Esophagus muscularis mucosa (tissue), 4 donors: ENCODE measurements at regions not wholly inside any gene's neighbourhood (a gene's known extent, or its start where the extent isn't known, plus 50 kb on each side); places are given as distances from the start of the nearest gene placed in this dataset.

Source experiments
- CTCF ChIP-seq, 3 experiments: fragments of 200-600 bp in 2 of 3; fragments of 450-650 bp in 1 of 3; sonication (generic) in 2 of 3; IDR thresholded peaks; one replicate each; pipeline ENCODE4 v1.5.1; 2017 to 2019; ENCODE audit warnings: antibody characterized with exemption in 3 of 3, mild to moderate bottlenecking in 2 of 3, moderate library complexity in 1 of 3
- EP300 ChIP-seq: sonication (generic); formaldehyde crosslinking; IDR thresholded peaks from one replicate; pipeline ENCODE4 v1.6.1; 2017; ENCODE audit warnings: antibody characterized with exemption
- POLR2A ChIP-seq: fragments of 450-650 bp; IDR thresholded peaks from one replicate; pipeline ENCODE4 v1.6.1; 2017; ENCODE audit warnings: antibody characterized with exemption, moderate library complexity, mild to moderate bottlenecking, low read depth

- TF ChIP-seq EP300 (no peak), CTCF (IDR thresholded peaks at IDR 0.05) (no peak), POLR2A (no peak)
Measured at GRCh38 chr6:110039981-110040383, 61.9 kb downstream of the GPR6 start.
